ENCODE measurements at regions not wholly inside any gene's neighbourhood (a gene's known extent, or its start where the extent isn't known, plus 50 kb on each side); places are given as distances from the start of the nearest gene placed in this dataset.
"Not testable (repeated sequence)": the region's sequence is repeated elsewhere in the genome, so short reads cannot be mapped to it uniquely, and the experiment has no call there.

DNA sequence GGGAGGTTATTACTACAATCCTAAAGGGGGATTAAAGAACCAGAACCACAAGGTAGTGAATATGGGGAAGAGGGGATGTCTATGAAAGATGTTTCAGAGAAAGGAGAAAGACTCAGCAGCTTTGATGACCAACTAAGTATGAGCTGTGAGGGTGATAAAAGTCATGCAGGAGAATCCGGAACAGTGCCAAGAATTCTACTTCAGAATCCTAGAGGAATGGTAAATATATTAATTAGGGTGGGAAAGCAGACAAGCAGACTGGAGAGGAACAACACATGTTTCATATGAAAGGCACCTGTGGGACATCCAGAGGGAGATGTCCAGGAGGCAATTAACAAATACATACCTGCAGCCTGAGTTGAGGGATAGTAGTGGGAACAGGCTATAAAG lies 642.2 kb upstream of the DIPK2B start:
- H3K4me3 ChIP-seq (ENCODE audit: low read depth, low read length), result no peak overlapping the region

- no peak overlapping the region for H3K4me3 ChIP-seq (ENCODE audit: low read depth, low read length)
These were observed 641.7 kb upstream of the DIPK2B start for GRCh38 chrX:45842207-45842925.

DNA sequence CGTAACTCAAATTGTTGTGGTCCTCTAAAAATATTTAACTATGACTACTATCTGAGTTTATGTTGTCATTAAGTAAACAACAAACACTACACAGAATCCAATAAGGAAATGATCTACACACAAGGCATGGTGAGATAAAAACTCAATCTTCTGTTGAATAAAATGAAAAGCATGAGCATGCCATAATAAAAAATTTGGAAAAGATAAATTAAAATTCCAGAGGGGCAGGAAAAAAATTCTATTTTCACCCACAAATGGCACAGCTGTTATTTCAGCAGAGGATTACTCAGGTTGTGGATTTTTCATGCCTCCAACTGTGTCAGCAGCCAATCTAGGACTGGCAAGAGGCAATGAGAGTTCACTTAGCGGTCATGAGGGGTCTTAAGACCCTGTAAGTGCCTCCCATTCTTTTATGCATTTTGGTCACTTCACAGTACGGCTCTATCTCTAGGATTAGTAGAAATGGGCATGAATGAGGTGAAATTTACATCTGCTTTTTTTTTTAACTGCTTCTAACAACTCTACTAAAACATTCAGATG lies 639.8 kb upstream of the DIPK2B start:
- H3K4me3 ChIP-seq (ENCODE audit: low read depth, low read length), result no peak overlapping the region

DNA sequence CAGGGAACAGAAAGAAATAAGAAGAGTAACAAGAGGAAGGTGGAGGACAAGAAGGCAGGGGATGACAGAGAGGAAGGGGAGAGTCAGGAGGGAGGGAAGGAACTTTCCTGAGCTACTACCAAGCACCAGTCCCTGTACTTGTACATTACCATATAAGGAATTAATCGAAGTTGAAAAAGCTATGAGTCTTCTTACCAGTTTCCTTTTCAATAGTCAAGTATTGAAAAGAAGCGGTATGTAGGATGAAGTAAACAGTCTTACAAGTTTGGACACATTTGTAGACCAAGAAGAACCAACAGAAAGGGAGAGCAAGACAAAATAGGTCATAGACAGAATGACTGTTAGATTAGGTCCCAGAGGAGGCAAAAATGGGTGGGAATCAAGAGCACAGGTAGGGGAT lies 629.7 kb upstream of the DIPK2B start:
- no peak overlapping the region for H3K4me3 ChIP-seq (ENCODE audit: low read depth, low read length)

- H3K4me3 ChIP-seq (ENCODE audit: low read depth, low read length), result no peak overlapping the region
These were observed 623.8 kb upstream of the DIPK2B start for GRCh38 chrX:45824471-45824870.

DNA sequence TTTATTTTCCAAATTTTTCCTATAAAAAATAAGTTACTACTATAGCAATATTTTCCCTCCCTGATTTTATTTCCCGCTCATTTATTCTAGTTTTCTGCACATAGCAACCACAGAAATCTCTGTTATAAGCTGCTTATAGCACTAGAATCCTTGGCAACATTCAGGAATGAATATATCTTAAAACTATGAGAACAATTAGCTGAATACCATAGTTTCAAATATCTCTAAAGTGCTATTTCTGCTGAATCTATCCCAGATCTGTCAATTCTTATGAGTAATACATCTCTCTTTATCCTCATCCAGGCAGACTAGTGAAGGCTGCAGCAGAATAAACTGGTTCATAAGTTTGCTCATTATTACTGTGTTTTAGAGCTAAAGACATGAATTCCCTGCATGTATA lies 622.9 kb upstream of the DIPK2B start:
- no peak overlapping the region for H3K4me3 ChIP-seq (ENCODE audit: low read depth, low read length)

DNA sequence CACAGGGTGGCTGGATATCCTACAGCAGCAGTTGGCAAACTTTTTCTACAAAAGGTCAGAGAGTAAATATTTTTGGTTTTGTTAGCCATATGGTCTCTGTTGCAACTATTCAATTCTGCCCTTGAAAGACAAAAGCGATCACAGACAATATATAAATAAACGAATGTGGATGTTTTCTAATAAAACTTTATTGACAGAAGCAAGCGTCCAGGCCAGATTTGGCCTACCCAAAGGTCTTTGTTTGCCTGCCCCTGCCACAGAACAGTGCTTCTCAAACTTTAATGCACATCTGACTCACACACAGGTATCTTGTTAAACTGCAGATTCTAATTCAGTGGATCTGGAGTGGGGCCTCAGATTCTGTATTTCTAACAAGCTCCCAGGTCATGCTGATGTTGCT lies 621.4 kb upstream of the DIPK2B start:
- no peak overlapping the region for H3K4me3 ChIP-seq (ENCODE audit: low read depth, low read length)

GRCh38 chrX:45818913-45819312 lies 618.2 kb upstream of the DIPK2B start:
- H3K4me3 ChIP-seq (ENCODE audit: low read depth, low read length), result no peak overlapping the region

DNA sequence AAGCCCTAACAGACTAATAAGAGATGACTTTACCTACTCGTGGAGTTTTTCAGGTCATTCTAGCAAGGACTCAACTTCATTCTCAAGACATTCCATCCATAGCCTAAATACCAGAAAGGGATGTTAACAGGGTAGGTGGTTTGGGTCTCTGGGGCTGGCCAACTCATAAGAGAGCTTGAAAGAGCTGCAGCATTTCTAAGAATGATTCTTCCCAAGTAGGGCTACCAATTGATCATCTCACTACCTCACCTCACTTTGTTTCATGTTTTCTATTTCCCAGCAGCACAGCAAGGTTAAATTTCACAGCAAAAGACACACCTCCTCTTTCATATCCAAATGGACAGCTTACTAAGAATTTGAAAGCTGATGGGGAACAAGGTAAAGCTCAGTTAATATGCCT lies 614.8 kb upstream of the DIPK2B start:
- H3K4me3 ChIP-seq (ENCODE audit: low read depth, low read length), result no peak overlapping the region

DNA sequence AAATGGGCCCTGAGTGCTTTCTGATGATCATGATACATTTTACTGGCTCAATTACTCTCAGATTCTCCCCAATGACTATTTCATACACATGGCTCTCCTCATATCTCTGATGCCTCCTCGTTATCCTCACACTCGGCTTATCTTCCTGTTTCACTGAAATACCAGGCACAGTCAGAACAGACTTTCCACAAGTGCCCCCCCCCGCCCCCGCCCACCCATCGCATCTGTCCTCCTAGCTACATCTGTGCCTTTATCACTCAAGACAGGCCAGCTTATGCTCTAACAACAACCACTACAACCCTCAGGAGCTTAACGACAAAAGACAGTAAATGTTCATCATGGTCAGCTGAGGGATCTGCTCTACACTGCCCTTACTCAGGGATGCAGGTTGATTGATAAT lies 610.6 kb upstream of the DIPK2B start:
- H3K4me3 ChIP-seq (ENCODE audit: low read depth, low read length), result no peak overlapping the region

- H3K4me3 ChIP-seq (ENCODE audit: low read depth, low read length), result no peak overlapping the region
These were observed 607.1 kb upstream of the DIPK2B start for GRCh38 chrX:45807572-45808425.

- no peak overlapping the region for H3K4me3 ChIP-seq (ENCODE audit: low read depth, low read length)
These were observed 605.9 kb upstream of the DIPK2B start for GRCh38 chrX:45806410-45807121.

- H3K4me3 ChIP-seq (ENCODE audit: low read depth, low read length), result no peak overlapping the region
These were observed 603.6 kb upstream of the DIPK2B start for GRCh38 chrX:45804276-45804675.

GRCh38 chrX:45803383-45803921 lies 602.8 kb upstream of the DIPK2B start:
- no peak overlapping the region for H3K4me3 ChIP-seq (ENCODE audit: low read depth, low read length)

- no peak overlapping the region for H3K4me3 ChIP-seq (ENCODE audit: low read depth, low read length)
These were observed 600.9 kb upstream of the DIPK2B start for GRCh38 chrX:45801554-45801953.

DNA sequence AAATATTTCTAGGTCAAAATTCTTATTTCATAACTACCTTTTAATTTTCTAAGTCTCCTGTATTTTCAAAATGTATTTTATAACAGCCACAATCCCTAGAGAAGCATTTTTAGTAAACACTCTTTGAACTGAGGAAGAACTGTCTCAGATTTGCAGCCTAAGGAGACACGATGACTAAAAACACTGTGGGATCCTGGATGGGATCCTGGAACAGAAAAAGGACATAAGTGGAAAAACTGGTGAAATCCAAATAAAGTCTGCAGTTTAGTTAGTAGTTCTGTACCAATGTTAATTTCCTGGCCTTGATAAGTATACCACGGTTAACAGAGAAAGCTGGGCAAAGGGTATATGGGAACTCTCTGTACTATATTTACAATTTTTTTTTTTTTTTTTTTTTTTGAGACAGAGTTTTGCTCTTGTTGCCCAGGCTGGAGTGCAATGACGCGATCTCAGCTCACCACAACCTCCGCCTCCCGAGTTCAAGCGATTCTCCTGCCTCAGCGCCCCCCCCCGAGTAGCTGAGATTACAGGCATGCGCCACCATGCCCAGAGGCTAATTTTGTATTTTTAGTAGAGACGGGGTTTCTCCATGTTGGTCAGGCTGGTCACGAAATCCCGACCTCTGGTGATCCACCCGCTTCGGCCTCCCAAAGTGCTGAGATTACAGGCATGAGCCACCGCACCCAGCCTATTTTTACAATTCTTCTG lies 600.2 kb upstream of the DIPK2B start:
- H3K4me3 ChIP-seq (ENCODE audit: low read depth, low read length), result not testable (repeated sequence)

- no peak overlapping the region for H3K4me3 ChIP-seq (ENCODE audit: low read depth, low read length)
These were observed 598.9 kb upstream of the DIPK2B start for GRCh38 chrX:45799576-45799975.

DNA sequence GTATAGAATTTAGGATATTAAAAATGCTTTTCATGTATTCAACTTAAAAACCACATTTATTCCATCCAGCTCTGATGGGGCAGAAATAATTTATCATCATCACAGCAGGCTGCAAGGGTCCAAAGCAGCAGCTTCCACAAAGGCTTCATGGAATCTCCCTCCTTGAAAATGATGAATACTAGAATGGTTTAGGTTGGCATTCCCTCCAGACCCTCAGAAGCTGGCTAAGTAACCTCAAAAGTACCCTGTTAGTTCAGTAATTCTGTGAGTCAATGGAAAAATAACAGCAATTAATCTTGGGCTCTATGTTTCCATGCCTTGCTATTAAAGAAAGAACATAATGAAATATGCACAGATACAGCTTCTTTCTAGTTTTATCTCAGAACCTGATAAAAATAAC lies 594.9 kb upstream of the DIPK2B start:
- H3K4me3 ChIP-seq (ENCODE audit: low read depth, low read length), result no peak overlapping the region

- no peak overlapping the region for H3K4me3 ChIP-seq (ENCODE audit: low read depth, low read length)
These were observed 594.3 kb upstream of the DIPK2B start for GRCh38 chrX:45794995-45795337.

DNA sequence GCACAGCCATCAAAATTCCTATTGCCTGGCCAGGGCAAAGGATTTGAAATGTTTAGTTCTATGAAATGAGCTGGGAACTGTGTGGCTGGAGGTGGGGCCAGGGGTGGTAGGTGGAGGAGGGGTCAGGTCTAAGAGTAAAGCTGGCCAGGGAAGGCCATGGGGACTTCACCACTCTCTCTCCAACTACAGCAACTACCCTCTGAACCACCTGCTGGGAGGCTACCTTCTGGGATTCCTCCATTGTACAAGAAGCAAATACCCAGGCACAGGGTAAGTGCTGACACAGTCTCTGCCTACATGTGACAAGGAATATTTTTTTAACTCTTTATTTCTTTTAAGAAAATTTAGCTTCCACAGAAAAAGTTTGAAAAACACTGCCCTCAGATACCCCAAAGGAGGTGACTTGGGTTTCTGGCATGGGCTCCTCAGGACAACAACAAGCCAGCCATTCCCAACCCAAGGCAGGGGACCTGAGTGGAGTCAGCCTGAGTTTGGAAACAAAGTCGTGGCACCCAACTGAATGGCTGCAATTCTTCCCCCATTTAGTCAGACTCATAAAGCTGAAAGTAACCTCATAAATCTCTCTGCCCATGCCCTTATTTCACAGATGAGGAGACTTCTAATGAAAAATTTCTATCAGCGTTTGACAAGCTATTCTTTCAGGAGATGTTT lies 593.8 kb upstream of the DIPK2B start:
- H3K4me3 ChIP-seq (ENCODE audit: low read depth, low read length), result no peak overlapping the region
